GM21825 (cell line): ENCODE measurements at regions not wholly inside any gene's neighbourhood (a gene's known extent, or its start where the extent isn't known, plus 50 kb on each side); places are given as distances from the start of the nearest gene placed in this dataset.
A peak's percentile ranks its signal among the peaks of the same experiment; 100 is the strongest.
"Not testable (repeated sequence)": the region's sequence is repeated elsewhere in the genome, so short reads cannot be mapped to it uniquely, and the experiment has no call there.

Source experiments
- ATAC-seq: cut with Tn5 transposase; IDR thresholded peaks from one replicate; pipeline ENCODE4 v1.9.1; 2021; ENCODE audit warnings: mild to moderate bottlenecking, moderate library complexity; ENCODE audit not compliant: unreplicated experiment

- ATAC-seq = no peak
Observed at GRCh38 chr6:99668036-99668705, 61.5 kb downstream of the PRDM13 start.

GRCh38 chr6:99689916-99690685 is 83.5 kb downstream of the PRDM13 start:
- ATAC-seq = no peak

- ATAC-seq = not testable (repeated sequence)
Observed at GRCh38 chr6:99702287-99702686, 95.7 kb downstream of the PRDM13 start.

GRCh38 chr6:99709062-99709461 is 102.4 kb downstream of the PRDM13 start:
- no peak for ATAC-seq

GRCh38 chr6:99711302-99711701 is 104.7 kb downstream of the PRDM13 start:
- no peak for ATAC-seq

- ATAC-seq = no peak
Observed at GRCh38 chr6:99711925-99712324, 105.3 kb downstream of the PRDM13 start.

GRCh38 chr6:99712519-99712918 is 105.9 kb downstream of the PRDM13 start:
- no peak for ATAC-seq

GRCh38 chr6:99722043-99722442 is 115.4 kb downstream of the PRDM13 start:
- ATAC-seq = not testable (repeated sequence)

- ATAC-seq = not testable (repeated sequence)
Observed at GRCh38 chr6:99730237-99730636, 123.6 kb downstream of the PRDM13 start.

GRCh38 chr6:99736302-99736701 is 129.7 kb downstream of the PRDM13 start:
- ATAC-seq = no peak

- ATAC-seq = no peak
Observed at GRCh38 chr6:99739526-99739925, 132.9 kb downstream of the PRDM13 start.

- no peak for ATAC-seq
Observed at GRCh38 chr6:99741092-99741491, 134.5 kb downstream of the PRDM13 start.

- ATAC-seq = no peak
Observed at GRCh38 chr6:99743647-99744046, 137.0 kb downstream of the PRDM13 start.

GRCh38 chr6:99745651-99746050 is 139.0 kb downstream of the PRDM13 start:
- no peak for ATAC-seq

- ATAC-seq = peak; percentile 93
Observed at GRCh38 chr6:99746261-99746895, 139.7 kb downstream of the PRDM13 start.

- ATAC-seq = no peak
Observed at GRCh38 chr6:99761711-99762110, 155.1 kb downstream of the PRDM13 start.

GRCh38 chr6:99768166-99768565 is 161.5 kb downstream of the PRDM13 start:
- ATAC-seq = no peak

GRCh38 chr6:99779631-99780555 is 173.3 kb downstream of the PRDM13 start:
- ATAC-seq = no peak

GRCh38 chr6:99780556-99780885 is 173.9 kb downstream of the PRDM13 start:
- ATAC-seq = no peak

- peak; percentile 46 for ATAC-seq
Observed at GRCh38 chr6:99789767-99790166, 183.1 kb downstream of the PRDM13 start.

GRCh38 chr6:99790679-99791078 is 184.0 kb downstream of the PRDM13 start:
- ATAC-seq = no peak
